ENCODE measurements at regions not wholly inside any gene's neighbourhood (a gene's known extent, or its start where the extent isn't known, plus 50 kb on each side); places are given as distances from the start of the nearest gene placed in this dataset.

- intact Hi-C loops (cut with micrococcal nuclease) = no loop called here
- no peaks in the 10 kb centered on the region for H3K4me1 ChIP-seq (replicated peaks in 1 of 2; ENCODE audit: control insufficient read depth in 2 of 2, insufficient read depth in 2 of 2, low read length in 2 of 2)
- H4K20me1 ChIP-seq (replicated peaks; ENCODE audit: control insufficient read depth, insufficient read depth, low read length) = no peaks in the 10 kb centered on the region
- no peak for DNase-seq (ENCODE audit: extremely low read depth in 1 of 4, low spot score in 3 of 4)
- in situ Hi-C loops (cut with MboI) = no loop called here
- no peak overlapping the region for H3K27ac ChIP-seq (ENCODE audit: extremely low read depth, low read depth, low read length)
- ATAC-seq = no peak; the same call in 2 of the 3 replicates
- H3K4me2 ChIP-seq (ENCODE audit: insufficient read depth, low read length) = no peak overlapping the region
- no TSS peak for BruUV-seq (replicated peaks)
- no peaks in the 10 kb centered on the region for H3K9me1 ChIP-seq (ENCODE audit: control insufficient read depth, insufficient read depth, low read length)
- no peaks in the 10 kb centered on the region for H3K36me3 ChIP-seq (ENCODE audit: control insufficient read depth, insufficient read depth, low read length)
- H3K9ac ChIP-seq (ENCODE audit: insufficient read depth in 1 of 2, low read depth in 2 of 2, low read length in 2 of 2) = no peak overlapping the region
- ChIA-PET CTCF (ENCODE audit: low intra/inter-chr PET ratio) (no interaction called here), POLR2A (interaction anchor here (0.6 to 1.6 kb wide), 4 partner anchors 19 to 52 kb away, joined by 3 to 5 read pairs (median 4); no protein-coding TSS in a partner anchor)
- FAIRE-seq = no peak
- no peaks in the 10 kb centered on the region for H3K79me2 ChIP-seq (ENCODE audit: control insufficient read depth, insufficient read depth, low read length)
- H3K4me3 ChIP-seq = no peak overlapping the region
- no peaks in the 10 kb centered on the region for H3K9me3 ChIP-seq (replicated peaks; ENCODE audit: control insufficient read depth, insufficient read depth, low read depth, low read length)
- H2AFZ ChIP-seq (ENCODE audit: low read depth, low read length) = no peak overlapping the region
- H3K27me3 ChIP-seq (ENCODE audit: control insufficient read depth in 2 of 2, insufficient read depth in 2 of 2, low read length in 2 of 2) = peaks cover 0 to 8% of the 10 kb centered on the region in 2 experiments; a peak in 2 of 5 replicates
- TF ChIP-seq ARHGAP35 (IDR thresholded peaks at IDR 0.05; ENCODE audit: partially characterized antibody) = no peak
- no peak for TF ChIP-seq ZSCAN29 (IDR thresholded peaks at IDR 0.05)
- TF ChIP-seq ARID1B (IDR thresholded peaks at IDR 0.05) = no peak
- no peak for TF ChIP-seq HBP1 (CRISPR knock-in tag; IDR thresholded peaks at IDR 0.05)
- TF ChIP-seq ZNF282 (CRISPR knock-in tag; IDR thresholded peaks at IDR 0.05) = no peak
- TF ChIP-seq ZNF165 (CRISPR knock-in tag; IDR thresholded peaks at IDR 0.05; ENCODE audit: borderline replicate concordance) = no peak
- no peak for TF ChIP-seq UBTF (IDR thresholded peaks at IDR 0.05; ENCODE audit: borderline replicate concordance in 1 of 2, low read depth in 2 of 2, low read length in 2 of 2)
- TF ChIP-seq ZNF431 (CRISPR knock-in tag; IDR thresholded peaks at IDR 0.05) = no peak
- TF ChIP-seq ZNF586 (CRISPR knock-in tag; conservative IDR thresholded peaks at IDR 0.05) = no peak
- no peak for TF ChIP-seq FOXA1 (IDR thresholded peaks at IDR 0.05; ENCODE audit: borderline replicate concordance)
- TF ChIP-seq GTF2A2 (tag; IDR thresholded peaks at IDR 0.05) = no peak
- no peak for TF ChIP-seq SMARCA4 (IDR thresholded peaks at IDR 0.05)
- TF ChIP-seq GABPB2 (CRISPR knock-in tag; conservative IDR thresholded peaks at IDR 0.05) = no peak
- no peak for TF ChIP-seq LEF1 (IDR thresholded peaks at IDR 0.05)
- 9% methylated on average over 7 of the region's 8 CpGs for WGBS (ENCODE audit: insufficient coverage, low coverage, missing lambda C conversion rate)
Observed at GRCh38 chr2:120460511-120460910, 114.6 kb downstream of the INHBB start.
